ENCODE measurements at regions not wholly inside any gene's neighbourhood (a gene's known extent, or its start where the extent isn't known, plus 50 kb on each side); places are given as distances from the start of the nearest gene placed in this dataset.

- FAIRE-seq (no peak), DNase-seq (ENCODE audit: extremely low spot score, insufficient read length, low read depth) (no peak)
Observed at GRCh38 chr7:156490021-156490800, 150.4 kb upstream of the RNF32 start.

- no peak for FAIRE-seq
- no peak for DNase-seq (ENCODE audit: extremely low spot score, insufficient read length, low read depth)
Observed at GRCh38 chr7:156487811-156488533, 152.6 kb upstream of the RNF32 start.

- no peak for DNase-seq (ENCODE audit: extremely low spot score, insufficient read length, low read depth)
- FAIRE-seq = no peak
Observed at GRCh38 chr7:156480671-156481070, 159.9 kb upstream of the RNF32 start.

- DNase-seq (ENCODE audit: extremely low spot score, insufficient read length, low read depth) (no peak), FAIRE-seq (no peak)
Observed at GRCh38 chr7:156479596-156479995, 161.0 kb upstream of the RNF32 start.

GRCh38 chr7:156478486-156478885 is 162.1 kb upstream of the RNF32 start:
- FAIRE-seq (no peak), DNase-seq (ENCODE audit: extremely low spot score, insufficient read length, low read depth) (no peak)

GRCh38 chr7:156475666-156476065 is 164.9 kb upstream of the RNF32 start:
- no peak for DNase-seq (ENCODE audit: extremely low spot score, insufficient read length, low read depth)
- no peak for FAIRE-seq

DNA sequence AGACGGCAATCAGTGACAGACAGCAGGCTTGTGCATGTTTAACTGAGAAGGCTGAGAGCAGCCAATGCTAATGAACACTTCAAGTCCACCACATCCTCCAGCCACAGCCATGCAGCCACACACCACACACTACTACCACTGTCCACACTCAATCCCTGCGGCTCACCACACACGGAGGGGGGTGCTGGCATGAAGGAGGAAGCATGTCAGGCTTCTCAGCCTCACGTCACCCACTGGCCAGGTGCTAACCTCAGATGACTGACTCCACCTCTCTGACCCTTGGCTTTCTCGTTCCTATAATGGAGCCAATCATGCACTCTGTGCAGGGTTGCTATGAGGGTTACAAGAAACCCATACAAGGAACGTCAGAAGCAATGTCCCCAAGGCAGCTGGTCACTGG is 165.4 kb upstream of the RNF32 start:
- FAIRE-seq = no peak
- DNase-seq (ENCODE audit: extremely low spot score, insufficient read length, low read depth) = peak; percentile 11

DNA sequence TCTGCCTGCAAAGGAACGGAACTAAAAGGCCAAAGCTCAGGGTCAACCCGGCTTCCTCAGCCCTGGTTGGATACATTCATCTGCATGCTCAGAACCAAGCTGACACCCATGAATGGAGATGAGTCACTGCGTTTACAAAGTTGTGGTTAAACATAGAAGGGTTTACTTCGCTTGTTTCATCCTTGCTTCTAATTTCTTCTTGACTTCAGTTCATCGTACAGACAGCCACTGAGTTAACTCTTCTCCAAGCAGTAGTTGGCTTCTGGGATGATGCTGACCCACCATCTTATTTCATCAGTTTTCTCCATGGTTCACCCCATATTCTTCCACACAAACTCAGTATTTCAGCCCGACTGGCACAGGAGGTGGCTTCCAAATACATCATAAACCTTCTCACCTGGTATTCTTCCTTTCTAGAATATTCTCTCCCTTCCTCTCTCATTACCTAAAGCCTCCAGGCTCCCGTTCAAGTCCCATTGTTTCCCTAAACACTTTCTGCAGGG is 166.3 kb upstream of the RNF32 start:
- no peak for DNase-seq (ENCODE audit: extremely low spot score, insufficient read length, low read depth)
- no peak for FAIRE-seq

GRCh38 chr7:156473476-156474240 is 166.9 kb upstream of the RNF32 start:
- FAIRE-seq = peak; percentile 70
- DNase-seq (ENCODE audit: extremely low spot score, insufficient read length, low read depth) = peak; percentile 15

DNA sequence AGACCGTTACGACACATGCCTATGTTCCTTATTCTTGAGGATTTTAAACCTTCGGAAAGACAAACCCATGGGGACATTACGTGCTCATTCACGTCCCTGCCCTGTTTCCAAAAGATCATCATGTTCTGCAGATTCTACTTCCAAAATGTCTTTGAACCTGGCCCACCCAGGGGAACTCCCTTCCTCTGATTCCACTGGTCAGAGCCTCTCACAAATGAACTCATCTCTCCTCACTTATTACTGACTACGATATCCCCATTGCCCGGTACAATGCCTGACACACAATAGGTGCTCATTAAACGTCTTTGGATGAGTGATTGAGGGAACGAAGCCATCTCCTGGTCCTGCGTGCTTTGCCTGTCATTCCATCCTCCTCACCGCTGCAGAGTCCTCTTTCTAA is 168.3 kb upstream of the RNF32 start:
- FAIRE-seq (no peak), DNase-seq (ENCODE audit: extremely low spot score, insufficient read length, low read depth) (no peak)

DNA sequence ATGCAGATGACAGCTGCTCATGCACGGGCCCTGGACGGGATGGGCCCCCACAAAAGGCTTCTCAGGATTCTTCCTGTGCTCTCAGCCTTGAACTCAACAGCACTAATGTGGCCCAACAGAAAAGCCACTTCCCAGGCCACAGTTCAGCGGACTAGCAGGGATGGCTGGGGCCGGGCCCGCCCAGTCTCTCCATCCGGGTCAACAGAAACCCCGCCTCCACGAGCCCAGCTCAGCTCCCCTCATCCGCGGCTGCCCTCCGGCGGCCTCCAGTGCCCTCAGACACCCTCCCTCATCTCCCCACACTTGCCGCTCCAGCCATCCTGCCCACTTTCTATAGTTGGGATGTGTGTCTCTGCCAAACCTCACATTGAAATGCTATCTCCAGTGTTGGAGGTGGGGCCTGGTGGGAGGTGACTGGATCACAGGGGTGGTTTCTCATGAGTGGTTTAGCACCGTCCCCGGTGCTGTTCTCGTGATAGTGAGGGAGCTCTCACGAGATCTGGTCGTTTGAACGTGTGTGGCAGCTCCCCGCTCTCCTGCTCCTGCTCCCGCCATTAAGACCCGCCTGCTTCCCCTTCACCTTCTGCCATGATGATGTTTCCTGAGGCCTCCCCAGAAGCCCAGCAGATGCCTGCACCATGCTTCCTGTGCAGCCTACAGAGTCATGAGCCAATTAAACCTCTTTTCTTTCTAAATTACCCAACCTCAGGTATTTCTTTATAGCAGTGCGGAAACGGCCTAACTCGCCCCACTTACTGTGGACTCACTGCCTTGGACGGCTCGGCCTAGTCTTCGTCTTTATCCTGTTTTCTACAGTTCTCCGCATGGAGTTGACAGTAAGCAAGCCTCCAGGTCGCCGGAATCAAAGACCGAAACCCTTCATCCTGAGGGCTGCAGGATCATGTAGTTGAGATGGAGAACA is 169.9 kb upstream of the RNF32 start:
- DNase-seq (ENCODE audit: extremely low spot score, insufficient read length, low read depth) = no peak
- FAIRE-seq = no peak

GRCh38 chr7:156466955-156467625 is 173.5 kb upstream of the RNF32 start:
- FAIRE-seq = no peak
- no peak for DNase-seq (ENCODE audit: extremely low spot score, insufficient read length, low read depth)

GRCh38 chr7:156466272-156466671 is 174.3 kb upstream of the RNF32 start:
- FAIRE-seq (no peak), DNase-seq (ENCODE audit: extremely low spot score, insufficient read length, low read depth) (no peak)

- DNase-seq (ENCODE audit: extremely low spot score, insufficient read length, low read depth) (no peak), FAIRE-seq (no peak)
Observed at GRCh38 chr7:156465186-156465585, 175.4 kb upstream of the RNF32 start.

- FAIRE-seq = no peak
Observed at GRCh38 chr7:156464339-156464738, 176.2 kb upstream of the RNF32 start.

GRCh38 chr7:156463280-156463679 is 177.3 kb upstream of the RNF32 start:
- DNase-seq (ENCODE audit: extremely low spot score, insufficient read length, low read depth) = no peak
- FAIRE-seq = no peak

More at GRCh38 chr7:156464339-156464738, 176.2 kb upstream of the RNF32 start:
- DNase-seq (ENCODE audit: extremely low spot score, insufficient read length, low read depth) = no peak

- DNase-seq (ENCODE audit: extremely low spot score, insufficient read length, low read depth) (no peak), FAIRE-seq (no peak)
Observed at GRCh38 chr7:156461881-156462665, 178.5 kb upstream of the RNF32 start.

DNA sequence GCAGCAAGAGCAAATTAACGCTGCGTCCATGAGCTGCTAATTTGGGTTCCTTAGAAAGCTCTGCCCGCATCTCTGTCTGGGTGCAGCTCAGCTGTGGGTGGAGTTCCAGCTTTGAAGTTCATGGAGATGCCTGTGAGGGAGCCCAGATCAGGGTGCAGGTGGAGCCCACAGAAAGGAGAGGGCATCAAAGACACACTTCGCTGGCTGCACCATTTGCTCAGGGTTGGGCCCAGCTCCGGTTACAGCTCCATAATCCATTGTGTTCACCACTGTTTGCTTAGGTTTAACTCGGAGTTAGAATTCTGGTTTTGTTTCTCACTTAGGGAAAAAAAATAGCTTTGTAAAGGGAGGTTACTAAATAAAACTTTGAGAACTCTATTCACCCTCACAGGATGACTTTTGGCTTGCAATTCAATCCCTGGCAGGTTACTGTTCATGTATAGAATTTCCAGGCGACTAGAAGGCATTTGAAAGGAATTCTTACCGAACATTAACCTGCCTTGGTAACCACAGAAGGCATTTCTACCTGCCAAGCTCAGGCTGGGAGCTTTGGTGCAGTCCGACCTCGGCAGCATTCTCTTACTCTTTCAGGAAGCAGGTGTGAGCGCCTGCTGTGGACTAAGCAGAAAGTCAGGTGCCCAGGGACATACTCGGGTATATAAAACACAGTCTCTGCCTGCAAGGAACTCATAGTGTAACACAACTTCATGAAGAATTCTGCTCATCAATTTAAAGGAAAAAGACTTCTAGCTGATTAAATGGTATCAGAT is 179.5 kb upstream of the RNF32 start:
- DNase-seq (ENCODE audit: extremely low spot score, insufficient read length, low read depth) = no peak
- FAIRE-seq = no peak

All from GM18507 (cell line).